BE2C (cell line): ENCODE measurements at regions not wholly inside any gene's neighbourhood (a gene's known extent, or its start where the extent isn't known, plus 50 kb on each side); places are given as distances from the start of the nearest gene placed in this dataset.
A peak's percentile ranks its signal among the peaks of the same experiment; 100 is the strongest.

ENCODE experiments used
- DNase-seq: peaks from one replicate; pipeline ENCODE4 v3.0.0-alpha.2; 2020
- H3K27me3 ChIP-seq: fragments of 250-450 bp; sonication (Bioruptor Pico); 2 replicates; pipeline ENCODE4 v1.5.1; 2020; ENCODE audit warnings: mild to moderate bottlenecking
- H3K36me3 ChIP-seq: fragments of 250-450 bp; sonication (Bioruptor Pico); 2 replicates; pipeline ENCODE4 v1.5.1; 2020; ENCODE audit warnings: mild to moderate bottlenecking
- H3K4me1 ChIP-seq: fragments of 250-450 bp; sonication (Bioruptor Pico); 2 replicates; pipeline ENCODE4 v1.5.1; 2020
- H3K4me3 ChIP-seq: 2 replicates; pipeline ENCODE4 v1.5.1; 2011; ENCODE audit warnings: low read depth, low read length
- H3K9me3 ChIP-seq: fragments of 250-450 bp; sonication (Bioruptor Pico); 2 replicates; pipeline ENCODE4 v1.5.1; 2020
- TF ChIP-seq, protein P1 (sequence below): IDR thresholded peaks from 2 replicates; pipeline ENCODE4 v1.5.1; 2012; ENCODE audit warnings: mild to moderate bottlenecking, low read depth, low read length

DNA sequence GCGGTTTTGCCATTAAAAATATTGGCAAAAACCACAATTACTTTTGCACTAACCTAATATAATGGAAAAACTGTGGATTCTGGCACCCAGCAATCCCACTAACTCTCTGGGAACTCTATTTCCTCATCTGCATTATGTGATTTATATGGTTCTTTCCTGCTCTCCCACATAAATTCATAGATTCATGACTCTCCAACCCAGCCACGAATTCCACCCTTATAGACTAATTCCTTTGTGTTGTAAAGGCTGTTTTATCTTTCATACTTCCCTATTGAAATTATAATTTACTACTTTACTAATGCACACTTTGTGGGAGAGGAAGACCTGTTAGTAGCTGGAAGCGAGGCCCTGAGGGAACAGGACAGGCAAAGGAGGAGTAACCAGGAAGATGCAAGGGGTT lies 88.4 kb upstream of the GNAO1 start:
- H3K4me1 ChIP-seq, result peaks cover 47% of the 10 kb centered on the region
- no peaks in the 10 kb centered on the region for H3K9me3 ChIP-seq
- H3K27me3 ChIP-seq, result no peaks in the 10 kb centered on the region
- DNase-seq, result no peak
- TF ChIP-seq, protein P1, sequence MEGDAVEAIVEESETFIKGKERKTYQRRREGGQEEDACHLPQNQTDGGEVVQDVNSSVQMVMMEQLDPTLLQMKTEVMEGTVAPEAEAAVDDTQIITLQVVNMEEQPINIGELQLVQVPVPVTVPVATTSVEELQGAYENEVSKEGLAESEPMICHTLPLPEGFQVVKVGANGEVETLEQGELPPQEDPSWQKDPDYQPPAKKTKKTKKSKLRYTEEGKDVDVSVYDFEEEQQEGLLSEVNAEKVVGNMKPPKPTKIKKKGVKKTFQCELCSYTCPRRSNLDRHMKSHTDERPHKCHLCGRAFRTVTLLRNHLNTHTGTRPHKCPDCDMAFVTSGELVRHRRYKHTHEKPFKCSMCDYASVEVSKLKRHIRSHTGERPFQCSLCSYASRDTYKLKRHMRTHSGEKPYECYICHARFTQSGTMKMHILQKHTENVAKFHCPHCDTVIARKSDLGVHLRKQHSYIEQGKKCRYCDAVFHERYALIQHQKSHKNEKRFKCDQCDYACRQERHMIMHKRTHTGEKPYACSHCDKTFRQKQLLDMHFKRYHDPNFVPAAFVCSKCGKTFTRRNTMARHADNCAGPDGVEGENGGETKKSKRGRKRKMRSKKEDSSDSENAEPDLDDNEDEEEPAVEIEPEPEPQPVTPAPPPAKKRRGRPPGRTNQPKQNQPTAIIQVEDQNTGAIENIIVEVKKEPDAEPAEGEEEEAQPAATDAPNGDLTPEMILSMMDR, result no peak
- H3K36me3 ChIP-seq, result no peaks in the 10 kb centered on the region
- peak overlapping the region; percentile 41 for H3K4me3 ChIP-seq

DNA sequence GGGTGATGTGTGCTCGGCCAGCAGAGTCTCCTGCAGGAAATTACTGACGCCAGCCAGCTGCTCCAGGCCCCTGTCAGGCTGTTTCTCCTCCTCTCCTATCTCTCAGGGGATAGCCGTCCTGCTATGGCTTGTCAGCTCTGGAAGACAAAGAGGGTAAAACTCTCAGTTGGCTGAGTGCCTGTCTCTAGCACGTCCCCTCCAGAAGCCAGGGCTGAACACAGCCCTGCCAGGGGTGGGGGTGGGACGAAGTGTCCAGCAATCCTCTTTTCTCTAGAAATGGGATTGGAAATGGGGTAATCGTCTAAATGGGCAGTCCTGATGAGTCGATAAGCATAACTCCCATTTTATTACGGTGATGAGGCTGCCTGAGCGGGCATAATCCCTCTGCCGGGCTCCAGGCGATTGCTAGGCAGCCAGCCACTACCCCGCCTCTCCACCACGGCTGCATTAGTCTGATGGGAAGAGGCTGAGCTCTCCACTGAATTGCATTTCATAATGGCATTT lies 89.1 kb upstream of the GNAO1 start:
- Histone ChIP-seq H3K36me3 (no peaks in the 10 kb centered on the region), H3K4me1 (peaks cover 41% of the 10 kb centered on the region), H3K4me3 (peak overlapping the region; percentile 41), H3K9me3 (no peaks in the 10 kb centered on the region), H3K27me3 (no peaks in the 10 kb centered on the region)
- DNase-seq, result peak; percentile 97
- TF ChIP-seq, protein P1, result no peak

DNA sequence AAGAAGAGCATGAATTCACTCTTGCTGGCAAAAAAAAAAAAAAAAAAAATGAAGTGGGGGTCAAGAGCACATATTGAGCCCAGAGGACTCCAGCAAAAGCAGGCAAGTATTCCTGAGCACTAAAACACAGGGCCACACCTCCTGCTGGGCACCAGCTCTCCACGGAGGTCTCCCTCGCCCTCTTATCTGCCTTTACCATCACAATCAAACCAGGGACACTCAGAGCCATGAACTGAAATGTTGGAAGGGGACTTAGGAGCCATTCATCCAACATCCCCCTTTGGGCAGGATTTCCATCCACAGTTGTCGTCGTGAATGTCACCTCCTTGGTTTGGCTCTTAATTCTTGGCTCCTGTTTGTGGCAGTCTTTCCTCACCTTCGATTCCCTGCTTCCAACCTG lies 89.8 kb upstream of the GNAO1 start:
- Histone ChIP-seq H3K4me3 (peak overlapping the region; percentile 15), H3K36me3 (no peaks in the 10 kb centered on the region), H3K27me3 (no peaks in the 10 kb centered on the region), H3K9me3 (no peaks in the 10 kb centered on the region), H3K4me1 (peaks cover 41% of the 10 kb centered on the region)
- DNase-seq, result peak; percentile 33
- TF ChIP-seq, protein P1, result no peak

DNA sequence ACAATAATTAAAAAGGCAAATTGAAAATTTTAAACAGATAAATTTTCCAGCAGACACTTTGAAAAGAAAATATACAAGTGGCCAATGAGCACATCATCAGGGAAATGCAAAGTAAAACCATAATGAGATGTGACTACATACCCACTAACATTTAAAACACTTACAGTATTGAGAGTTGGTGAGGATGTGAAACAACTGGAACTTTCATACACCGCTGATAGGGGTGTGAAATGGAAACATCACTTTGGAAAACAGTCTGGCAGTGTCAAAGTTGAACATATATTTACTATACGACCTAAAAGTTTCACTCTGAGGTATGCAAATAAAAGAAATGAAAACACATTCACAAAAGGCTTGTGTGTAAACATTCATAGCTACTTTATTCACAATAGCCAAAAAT lies 94.0 kb upstream of the GNAO1 start:
- no peak for DNase-seq
- Histone ChIP-seq H3K27me3 (no peaks in the 10 kb centered on the region), H3K9me3 (0 out of 2 replicates have a peak, but pooled peaks cover 3% of the 10 kb centered on the region), H3K4me3 (no peak overlapping the region), H3K36me3 (no peaks in the 10 kb centered on the region), H3K4me1 (peaks cover 33% of the 10 kb centered on the region)
- TF ChIP-seq, protein P1, result no peak

DNA sequence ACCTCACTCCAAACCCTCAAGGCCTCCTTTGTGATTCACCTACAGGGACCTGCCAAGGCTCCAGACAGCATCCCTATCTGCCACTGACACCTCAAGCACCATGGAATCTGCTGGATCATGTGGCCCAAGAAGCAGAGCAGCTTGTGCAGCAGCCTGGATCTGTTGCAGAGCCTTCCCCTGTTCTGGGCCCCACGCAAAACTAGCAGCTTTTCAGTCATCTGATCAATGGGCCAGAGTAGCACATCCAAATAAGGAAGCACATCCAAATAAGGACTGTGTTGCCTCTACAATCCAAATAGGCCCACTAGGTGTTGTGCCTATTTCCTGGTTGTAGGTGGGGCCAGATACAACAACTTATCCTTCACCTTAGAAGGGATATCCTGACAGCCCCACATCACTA lies 97.1 kb upstream of the GNAO1 start:
- TF ChIP-seq, protein P1, result no peak
- H3K4me3 ChIP-seq, result no peak overlapping the region
- H3K27me3 ChIP-seq, result no peaks in the 10 kb centered on the region
- no peaks in the 10 kb centered on the region for H3K36me3 ChIP-seq
- no peak for DNase-seq
- H3K9me3 ChIP-seq, result 0 out of 2 replicates have a peak, but pooled peaks cover 3% of the 10 kb centered on the region
- peaks cover 10% of the 10 kb centered on the region for H3K4me1 ChIP-seq

DNA sequence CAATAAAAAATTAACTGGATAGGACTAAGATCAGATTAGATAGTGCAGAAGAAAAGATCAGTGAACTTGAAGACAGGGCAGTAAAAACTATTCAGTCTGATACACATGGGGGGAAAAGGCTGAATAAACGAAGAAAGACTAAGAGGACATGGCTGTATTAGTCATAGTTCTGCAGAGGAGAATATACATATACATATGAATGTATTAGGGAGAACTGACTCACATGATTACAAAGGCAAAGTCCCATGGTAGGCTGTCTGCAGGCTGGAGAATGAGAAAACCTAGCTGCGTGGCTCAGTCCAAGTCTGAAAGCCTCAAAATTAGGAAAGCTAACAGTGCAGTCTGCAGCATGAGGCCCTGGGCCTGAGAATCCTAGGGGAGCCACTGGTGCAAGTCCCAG lies 98.2 kb upstream of the GNAO1 start:
- 0 out of 2 replicates have a peak, but pooled peaks cover 3% of the 10 kb centered on the region for H3K9me3 ChIP-seq
- H3K27me3 ChIP-seq, result no peaks in the 10 kb centered on the region
- H3K36me3 ChIP-seq, result no peaks in the 10 kb centered on the region
- TF ChIP-seq, protein P1, result no peak
- peaks cover 10% of the 10 kb centered on the region for H3K4me1 ChIP-seq
- DNase-seq, result no peak
- H3K4me3 ChIP-seq, result no peak overlapping the region
